SH-SY5Y (cell line): ENCODE measurements at regions not wholly inside any gene's neighbourhood (a gene's known extent, or its start where the extent isn't known, plus 50 kb on each side); places are given as distances from the start of the nearest gene placed in this dataset.

Source experiments
- GATA2 ChIP-seq: IDR thresholded peaks from 2 replicates; pipeline ENCODE4 v1.6.1; 2011; ENCODE audit warnings: mild to moderate bottlenecking, low read depth, low read length
- GATA3 ChIP-seq: IDR thresholded peaks from 2 replicates; pipeline ENCODE4 v1.6.1; 2011; ENCODE audit warnings: low read depth, mild to moderate bottlenecking, low read length, moderate library complexity

DNA sequence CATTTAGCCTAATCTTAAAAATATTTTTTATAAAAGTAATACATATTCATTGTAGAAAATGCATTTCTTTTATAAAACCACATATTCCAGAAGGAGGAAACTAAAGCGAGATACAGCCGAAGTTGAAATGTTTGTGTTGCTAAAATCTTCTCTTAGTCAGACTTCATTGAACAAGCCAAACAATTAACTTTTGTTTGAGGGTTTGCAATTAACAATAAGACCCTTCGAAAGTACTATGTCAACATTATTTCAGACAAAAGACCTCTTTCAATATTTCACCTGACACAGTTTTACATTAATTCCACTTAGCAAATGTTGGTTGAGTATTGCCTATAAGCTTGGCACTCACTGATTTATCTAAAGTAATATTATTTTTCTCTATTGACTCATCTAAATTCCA lies 354.0 kb upstream of the ADAMTS5 start:
- no peak for TF ChIP-seq GATA2
- no peak for TF ChIP-seq GATA3
